Ishikawa (cell line): ENCODE measurements at regions not wholly inside any gene's neighbourhood (a gene's known extent, or its start where the extent isn't known, plus 50 kb on each side); places are given as distances from the start of the nearest gene placed in this dataset.

Experiments used
- CEBPB ChIP-seq: IDR thresholded peaks from 2 replicates; pipeline ENCODE4 v1.6.1; 2012
- EP300 ChIP-seq: IDR thresholded peaks from 2 replicates; pipeline ENCODE4 v1.6.1; 2012; ENCODE audit warnings: borderline replicate concordance
- MAX ChIP-seq: IDR thresholded peaks from 2 replicates; pipeline ENCODE4 v1.6.1; 2012
- RAD21 ChIP-seq: IDR thresholded peaks from 2 replicates; pipeline ENCODE4 v1.6.1; 2012; ENCODE audit warnings: low read depth
- REST ChIP-seq: IDR thresholded peaks from 2 replicates; pipeline ENCODE4 v1.6.1; 2012; ENCODE audit warnings: low read depth, mild to moderate bottlenecking
- TAF1 ChIP-seq: IDR thresholded peaks from 2 replicates; pipeline ENCODE4 v1.6.1; 2012; ENCODE audit warnings: low read depth, mild to moderate bottlenecking
- TCF12 ChIP-seq: IDR thresholded peaks from 2 replicates; pipeline ENCODE4 v1.6.1; 2012; ENCODE audit warnings: low read depth
- ZBTB7A ChIP-seq: IDR thresholded peaks from 2 replicates; pipeline ENCODE4 v1.6.1; 2012; ENCODE audit warnings: low read depth

DNA sequence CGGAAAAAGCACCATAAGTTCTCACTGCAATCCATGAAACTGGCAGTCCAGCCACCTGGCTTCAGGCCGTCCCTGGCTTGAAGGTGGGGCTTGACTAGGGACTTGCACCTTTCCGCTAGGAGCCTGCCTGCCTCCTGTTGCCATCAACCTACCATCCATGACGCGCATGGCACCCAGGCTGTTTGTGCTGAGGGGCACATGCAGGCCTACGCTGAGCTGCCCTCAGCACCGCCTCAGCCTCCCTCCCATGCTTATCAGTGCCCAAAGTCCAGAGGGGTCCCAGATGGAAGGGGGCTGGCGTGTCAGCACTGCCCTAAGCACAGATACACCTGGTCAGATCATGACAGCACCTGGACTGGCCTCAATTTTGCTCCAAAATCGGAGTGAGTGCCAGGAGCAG lies 190.2 kb upstream of the LYPLAL1 start:
- TF ChIP-seq REST (no peak), TCF12 (no peak), CEBPB (no peak), TAF1 (no peak), RAD21 (no peak), EP300 (no peak), MAX (no peak), ZBTB7A (no peak)
